ENCODE measurements at regions not wholly inside any gene's neighbourhood (a gene's known extent, or its start where the extent isn't known, plus 50 kb on each side); places are given as distances from the start of the nearest gene placed in this dataset.

- Histone ChIP-seq H3K23me2 (ENCODE audit: low read depth, low read length) (no peaks in the 10 kb centered on the region), H4K20me1 (replicated peaks in 1 of 2; ENCODE audit: control insufficient read depth in 1 of 2, insufficient read depth in 2 of 2, low read length in 2 of 2) (no peaks in the 10 kb centered on the region), H2AK5ac (ENCODE audit: low read depth, low read length) (no peak overlapping the region), H4K8ac (ENCODE audit: extremely low read depth, insufficient read depth, low read length) (no peak overlapping the region), H3K4me1 (replicated peaks in 1 of 4; ENCODE audit: control insufficient read depth in 3 of 4, insufficient read depth in 4 of 4, low read length in 3 of 4) (no peaks in the 10 kb centered on the region), H4K5ac (ENCODE audit: insufficient read length, low read depth, low read length) (no peak overlapping the region), H3K4me2 (ENCODE audit: insufficient read depth in 1 of 2, low read depth in 2 of 2, low read length in 2 of 2) (no peak overlapping the region), H2BK5ac (ENCODE audit: low read depth, low read length) (no peak overlapping the region), H2BK12ac (ENCODE audit: low read depth, low read length) (no peak overlapping the region), H3K79me2 (ENCODE audit: control insufficient read depth in 1 of 2, insufficient read depth in 2 of 2, low read length in 2 of 2) (no peaks in the 10 kb centered on the region), H3K18ac (ENCODE audit: extremely low read depth, low read length) (no peak overlapping the region), H3K79me1 (ENCODE audit: low read depth, low read length) (no peaks in the 10 kb centered on the region), H3K27ac (ENCODE audit: low read depth, low read length) (no peak overlapping the region), H3K9me3 (ENCODE audit: insufficient read depth in 2 of 2, low read depth in 1 of 2, low read length in 1 of 2) (no peaks in the 10 kb centered on the region), H2BK15ac (ENCODE audit: low read length) (no peak overlapping the region), H3K4ac (replicated peaks; ENCODE audit: insufficient read length, low read depth, low read length) (no peak overlapping the region), H3K23ac (ENCODE audit: insufficient read length) (no peak overlapping the region), H3K4me3 (ENCODE audit: extremely low read depth in 1 of 4, insufficient read depth in 2 of 4, low read depth in 3 of 4, low read length in 4 of 4) (no peak overlapping the region), H3K9ac (replicated peaks in 1 of 4; ENCODE audit: extremely low read depth in 1 of 4, low read depth in 3 of 4, low read length in 3 of 4) (no peak overlapping the region), H3K14ac (ENCODE audit: insufficient read length) (no peak overlapping the region), H2BK20ac (ENCODE audit: low read length) (no peak overlapping the region), H3K56ac (replicated peaks; ENCODE audit: insufficient read length, low read depth, low read length) (no peak overlapping the region), H3K36me3 (ENCODE audit: control insufficient read depth in 2 of 4, insufficient read depth in 4 of 4, low read length in 3 of 4) (no peaks in the 10 kb centered on the region), H2BK120ac (replicated peaks; ENCODE audit: low read depth, low read length) (no peak overlapping the region), H2AFZ (ENCODE audit: low read length) (no peak overlapping the region), H3K27me3 (replicated peaks in 1 of 4; ENCODE audit: control insufficient read depth in 3 of 4, extremely low read depth in 1 of 4, insufficient read depth in 3 of 4, low read length in 3 of 4) (no peaks in the 10 kb centered on the region), H4K91ac (replicated peaks; ENCODE audit: insufficient read length, low read length) (no peak overlapping the region)
- FAIRE-seq (no peak), DNase-seq (ENCODE audit: low read depth in 1 of 2, low spot score in 2 of 2) (no peak)
- WGBS, 2 experiments (ENCODE audit: extremely low coverage in 1 of 2, insufficient coverage in 1 of 2, insufficient read length in 1 of 2, insufficient replicate concordance in 2 of 2, low coverage in 1 of 2, low lambda C conversion rate in 2 of 2, missing lambda C conversion rate in 1 of 2), result 81% methylated on average over 4 of the region's 4 CpGs; no CpG with 5 or more reads in 1 of the 2 experiments
- TF ChIP-seq TBP (IDR thresholded peaks at IDR 0.05; ENCODE audit: low read depth, low read length), result no peak
- no peak for TF ChIP-seq BRCA1 (IDR thresholded peaks at IDR 0.05; ENCODE audit: low read depth, low read length)
- TF ChIP-seq SP1 (IDR thresholded peaks at IDR 0.05; ENCODE audit: low read depth, low read length), result no peak
- CTCF ChIA-PET (ENCODE audit: partially characterized antibody), result interaction anchor here (1.0 to 3.3 kb wide), 5 partner anchors 24 to 274 kb away, joined by 3 to 9 read pairs (median 3); partner anchors contain the start of gene NEMF
- POLR2A ChIA-PET (ENCODE audit: partially characterized antibody), result no interaction called here
These were observed 79.7 kb downstream of the VCPKMT start for GRCh38 chr14:50036637-50037036.

Measured in H1 (cell line).